Esophagus squamous epithelium (tissue), 4 donors: ENCODE measurements at regions not wholly inside any gene's neighbourhood (a gene's known extent, or its start where the extent isn't known, plus 50 kb on each side); places are given as distances from the start of the nearest gene placed in this dataset.

Experiments used
- POLR2A ChIP-seq, 4 donors: fragments of 450-650 bp; IDR thresholded peaks; one replicate each; pipeline ENCODE4 v1.6.1; 2017; ENCODE audit warnings: antibody characterized with exemption in 4 of 4, mild to moderate bottlenecking in 4 of 4, moderate library complexity in 3 of 4
- TF ChIP-seq, protein P1 (sequence below), 6 experiments: fragments of 450-650 bp in 4 of 6; fragments of 200-600 bp in 2 of 6; sonication (generic) in 2 of 6; IDR thresholded peaks; one replicate each; pipeline ENCODE4 v1.5.1; 2016 to 2019; ENCODE audit warnings: antibody characterized with exemption in 6 of 6, mild to moderate bottlenecking in 4 of 6, moderate library complexity in 4 of 6

GRCh38 chr10:31659665-31660064, 269.0 kb downstream of the ARHGAP12 start:
- TF ChIP-seq, protein P1, sequence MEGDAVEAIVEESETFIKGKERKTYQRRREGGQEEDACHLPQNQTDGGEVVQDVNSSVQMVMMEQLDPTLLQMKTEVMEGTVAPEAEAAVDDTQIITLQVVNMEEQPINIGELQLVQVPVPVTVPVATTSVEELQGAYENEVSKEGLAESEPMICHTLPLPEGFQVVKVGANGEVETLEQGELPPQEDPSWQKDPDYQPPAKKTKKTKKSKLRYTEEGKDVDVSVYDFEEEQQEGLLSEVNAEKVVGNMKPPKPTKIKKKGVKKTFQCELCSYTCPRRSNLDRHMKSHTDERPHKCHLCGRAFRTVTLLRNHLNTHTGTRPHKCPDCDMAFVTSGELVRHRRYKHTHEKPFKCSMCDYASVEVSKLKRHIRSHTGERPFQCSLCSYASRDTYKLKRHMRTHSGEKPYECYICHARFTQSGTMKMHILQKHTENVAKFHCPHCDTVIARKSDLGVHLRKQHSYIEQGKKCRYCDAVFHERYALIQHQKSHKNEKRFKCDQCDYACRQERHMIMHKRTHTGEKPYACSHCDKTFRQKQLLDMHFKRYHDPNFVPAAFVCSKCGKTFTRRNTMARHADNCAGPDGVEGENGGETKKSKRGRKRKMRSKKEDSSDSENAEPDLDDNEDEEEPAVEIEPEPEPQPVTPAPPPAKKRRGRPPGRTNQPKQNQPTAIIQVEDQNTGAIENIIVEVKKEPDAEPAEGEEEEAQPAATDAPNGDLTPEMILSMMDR (IDR thresholded peaks at IDR 0.05) = no peak
- no peak for TF ChIP-seq POLR2A (IDR thresholded peaks at IDR 0.05)
